NCI-H1105 (cell line): ENCODE measurements at regions not wholly inside any gene's neighbourhood (a gene's known extent, or its start where the extent isn't known, plus 50 kb on each side); places are given as distances from the start of the nearest gene placed in this dataset.

Experiments
- DNase-seq: peaks from one replicate; lab custom pipeline; 2025; lab: John Stamatoyannopoulos, UW

- DNase-seq = no peak
These were observed 468.2 kb downstream of the ARHGEF28 start for GRCh38 chr5:74094096-74094781.

DNA sequence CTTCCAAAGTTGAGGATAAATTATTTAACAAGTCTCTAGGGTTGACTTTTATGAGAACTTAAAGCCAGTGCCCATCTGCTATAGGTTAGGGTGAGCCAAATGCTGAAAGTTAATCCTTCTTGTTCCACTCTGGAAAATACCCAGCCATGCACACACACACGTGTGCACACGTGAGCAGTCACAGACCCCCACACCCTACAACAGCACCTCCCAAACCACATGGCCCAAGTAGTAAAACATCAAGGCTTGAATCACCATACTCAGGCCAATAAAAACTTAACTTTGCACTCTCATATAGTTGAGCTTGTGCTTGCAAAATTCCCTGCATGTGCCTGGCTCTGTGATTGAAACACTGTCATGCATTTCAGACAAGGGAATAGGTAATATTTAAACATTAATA lies 467.6 kb downstream of the ARHGEF28 start:
- DNase-seq = no peak

DNA sequence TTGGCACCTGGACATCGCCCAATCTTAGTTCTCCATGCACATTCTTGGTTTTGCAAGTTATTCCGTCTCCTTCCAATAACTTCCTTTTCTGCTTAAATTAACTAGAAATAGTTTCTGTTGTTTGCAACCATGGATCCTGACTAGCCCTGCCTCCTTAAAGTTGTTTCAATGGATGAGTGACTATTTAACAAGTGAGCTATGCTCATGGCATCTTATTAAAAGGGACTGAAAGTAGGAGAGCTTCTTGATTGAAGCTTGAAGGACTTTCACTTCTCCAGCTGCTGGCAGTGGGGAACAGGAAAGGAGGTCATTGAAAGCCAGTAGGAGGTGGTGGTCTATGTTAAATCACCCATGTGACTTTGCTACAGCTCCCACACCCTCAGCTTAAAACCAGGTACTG lies 466.8 kb downstream of the ARHGEF28 start:
- no peak for DNase-seq

DNA sequence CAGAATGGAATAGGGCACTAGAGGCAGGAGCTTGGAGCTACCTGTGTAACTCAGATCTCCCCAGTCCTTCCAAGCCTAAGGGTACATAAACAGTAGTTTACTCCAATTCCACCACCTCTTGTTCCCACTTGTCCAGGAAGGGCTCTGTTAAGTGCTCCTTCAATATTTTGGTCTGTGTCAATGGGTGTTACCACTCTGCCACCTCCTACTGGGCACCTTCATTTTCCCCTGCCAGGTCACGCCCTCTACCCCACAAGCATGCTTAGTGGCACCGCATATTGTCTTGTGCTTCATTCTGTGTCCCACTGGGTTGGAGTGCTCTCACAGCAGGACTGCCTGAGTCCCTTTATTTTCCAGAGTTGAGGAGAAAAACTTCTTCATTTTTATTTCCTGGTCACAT lies 459.8 kb downstream of the ARHGEF28 start:
- no peak for DNase-seq

DNA sequence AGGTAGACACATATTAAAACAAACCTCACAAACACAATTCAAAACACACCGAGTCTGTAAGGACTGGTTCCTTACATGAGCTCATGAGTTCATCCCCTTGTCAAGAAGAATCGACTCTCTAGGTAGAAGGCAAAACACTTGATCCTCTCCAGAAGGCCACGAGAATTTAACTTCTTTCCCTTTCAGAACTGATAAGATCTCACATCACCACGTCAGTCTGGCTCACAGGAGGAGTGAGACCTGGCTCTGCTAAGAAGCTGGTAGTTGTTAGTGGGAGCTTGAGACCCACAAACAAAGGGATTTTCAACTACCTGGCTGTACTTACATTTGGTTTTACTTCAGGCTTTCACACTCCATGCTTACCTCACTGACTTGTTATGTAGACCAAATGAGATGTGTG lies 459.2 kb downstream of the ARHGEF28 start:
- no peak for DNase-seq

GRCh38 chr5:74083096-74083791 lies 457.2 kb downstream of the ARHGEF28 start:
- no peak for DNase-seq

DNA sequence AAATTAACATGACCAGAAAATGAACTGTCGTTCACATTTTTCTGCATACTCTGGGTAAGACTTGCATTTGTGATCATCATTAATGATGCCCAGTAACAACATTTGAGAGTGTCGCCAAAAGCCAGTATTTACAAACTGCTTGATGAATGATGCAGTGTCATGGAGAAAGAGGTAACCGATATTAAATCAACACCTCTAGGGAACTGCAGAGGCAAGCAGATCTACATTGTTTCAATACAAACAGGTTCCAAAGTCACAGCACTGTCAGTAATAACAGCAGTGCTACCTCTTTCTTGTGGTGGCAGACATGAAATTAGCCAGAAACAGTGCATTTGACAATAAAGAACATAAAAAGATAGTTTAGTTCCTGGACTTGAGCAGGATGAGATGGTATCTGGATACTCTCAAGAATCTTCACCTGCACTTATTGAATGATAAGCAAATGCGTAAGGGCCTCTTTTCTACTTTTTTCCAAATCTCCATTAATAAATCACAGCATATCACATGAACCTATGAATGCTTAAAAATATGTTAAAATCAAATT lies 456.6 kb downstream of the ARHGEF28 start:
- DNase-seq = no peak

- DNase-seq = no peak
These were observed 455.1 kb downstream of the ARHGEF28 start for GRCh38 chr5:74081126-74081525.

DNA sequence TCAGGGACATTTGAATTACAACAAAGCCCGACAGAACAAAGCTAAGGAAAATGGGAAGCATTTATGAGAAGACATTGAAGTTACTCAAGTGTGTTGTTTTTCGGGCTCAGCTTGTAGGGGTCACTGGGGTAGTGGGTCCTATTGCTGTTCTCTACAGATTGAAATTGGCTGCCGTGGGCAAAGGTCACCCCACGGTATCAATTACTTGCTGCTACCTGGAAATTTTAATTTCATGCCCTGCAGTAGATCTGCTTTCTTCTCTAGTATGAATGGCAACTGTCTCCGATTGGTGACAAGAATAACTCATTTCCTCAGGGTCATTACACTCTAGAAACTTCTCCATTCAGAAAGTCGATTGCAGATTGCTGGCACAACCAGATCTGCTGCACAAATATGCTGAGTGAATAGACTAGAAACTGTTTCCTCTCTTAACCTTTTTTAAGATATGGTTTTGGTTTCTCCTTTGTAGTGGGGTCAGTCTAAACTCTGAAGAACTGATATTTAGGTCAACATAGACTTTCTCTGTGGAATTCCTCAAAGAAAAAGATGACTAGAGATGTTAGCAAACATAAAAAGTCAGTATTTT lies 454.1 kb downstream of the ARHGEF28 start:
- no peak for DNase-seq

- no peak for DNase-seq
These were observed 449.8 kb downstream of the ARHGEF28 start for GRCh38 chr5:74075501-74076484.

GRCh38 chr5:74074111-74074510 lies 448.1 kb downstream of the ARHGEF28 start:
- DNase-seq = no peak

DNA sequence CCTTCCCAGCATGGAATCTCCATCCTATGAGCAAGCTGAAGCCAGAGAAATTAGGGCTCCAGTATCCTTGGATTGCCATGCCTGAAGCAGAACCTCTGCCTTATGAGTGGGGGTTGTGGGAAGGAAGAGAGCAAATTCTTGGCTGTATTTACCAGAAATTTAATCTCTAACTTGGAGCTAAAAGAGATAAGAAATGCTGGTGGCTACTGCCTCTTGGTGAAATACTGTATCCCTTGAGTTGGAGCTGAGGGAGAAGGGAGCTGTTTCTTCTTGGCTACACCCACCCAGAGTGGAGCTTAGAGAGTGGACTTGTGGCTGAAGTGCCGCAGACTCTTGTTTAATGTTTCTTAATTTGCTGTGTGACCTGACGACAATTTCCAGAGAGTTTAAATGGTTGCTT lies 447.3 kb downstream of the ARHGEF28 start:
- no peak for DNase-seq

GRCh38 chr5:74072646-74073045 lies 446.6 kb downstream of the ARHGEF28 start:
- no peak for DNase-seq

DNA sequence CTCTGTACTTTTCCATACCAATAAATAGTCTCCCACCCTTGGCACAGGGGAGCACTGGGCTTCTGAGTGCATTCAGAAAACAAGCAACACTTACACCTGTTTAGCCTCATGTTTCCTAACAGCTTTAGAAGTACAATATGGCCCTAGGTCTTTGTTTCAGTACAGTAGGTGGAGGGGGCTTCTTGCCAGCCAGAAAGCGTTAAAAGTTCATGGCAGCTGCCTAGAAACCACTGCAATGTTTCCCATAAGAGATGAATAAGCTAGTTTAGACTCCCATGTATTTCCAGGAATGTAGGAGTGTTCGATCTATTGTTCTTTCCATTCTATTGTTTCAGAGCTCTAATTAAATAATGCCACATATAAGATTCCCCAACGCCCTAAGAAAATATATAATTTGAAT lies 444.8 kb downstream of the ARHGEF28 start:
- DNase-seq = no peak

- DNase-seq = no peak
These were observed 443.7 kb downstream of the ARHGEF28 start for GRCh38 chr5:74069741-74070140.

GRCh38 chr5:74067748-74068541 lies 441.9 kb downstream of the ARHGEF28 start:
- DNase-seq = no peak

DNA sequence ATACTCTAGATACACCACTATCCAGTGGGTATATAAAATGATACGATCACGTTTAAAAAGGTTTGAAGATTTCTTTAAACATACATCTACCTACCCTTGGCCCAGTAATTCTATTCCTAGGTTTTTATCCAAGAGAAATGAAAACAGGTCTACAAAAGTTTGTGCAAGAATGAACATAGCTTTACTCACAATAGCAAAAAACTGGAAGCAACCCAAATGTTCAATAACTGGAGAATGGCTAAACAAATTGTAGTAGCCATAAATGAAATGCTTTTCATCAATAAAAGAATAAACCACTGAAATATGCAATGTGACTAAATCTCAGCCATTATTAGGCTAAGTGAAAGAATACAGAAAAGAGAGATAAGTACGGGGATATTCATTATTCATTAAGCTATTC lies 438.9 kb downstream of the ARHGEF28 start:
- no peak for DNase-seq

DNA sequence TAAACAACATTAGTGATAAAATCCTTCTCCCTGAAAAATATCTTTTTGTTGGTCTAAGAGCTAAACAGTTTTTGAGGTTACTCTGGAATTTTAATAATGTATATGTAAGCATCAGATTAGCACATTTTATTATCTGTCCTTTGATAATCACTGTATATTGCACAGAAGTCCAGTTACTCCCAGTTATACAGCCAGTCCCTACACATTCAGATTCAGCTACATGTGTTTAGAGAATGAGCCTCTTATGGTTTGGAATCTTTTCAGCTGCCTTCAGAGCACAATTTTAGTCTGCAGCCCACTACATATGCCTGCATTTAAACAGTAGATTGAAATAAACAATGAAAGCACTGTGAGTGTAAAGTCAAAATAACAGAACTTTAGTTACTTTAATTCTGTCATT lies 438.2 kb downstream of the ARHGEF28 start:
- DNase-seq = no peak

DNA sequence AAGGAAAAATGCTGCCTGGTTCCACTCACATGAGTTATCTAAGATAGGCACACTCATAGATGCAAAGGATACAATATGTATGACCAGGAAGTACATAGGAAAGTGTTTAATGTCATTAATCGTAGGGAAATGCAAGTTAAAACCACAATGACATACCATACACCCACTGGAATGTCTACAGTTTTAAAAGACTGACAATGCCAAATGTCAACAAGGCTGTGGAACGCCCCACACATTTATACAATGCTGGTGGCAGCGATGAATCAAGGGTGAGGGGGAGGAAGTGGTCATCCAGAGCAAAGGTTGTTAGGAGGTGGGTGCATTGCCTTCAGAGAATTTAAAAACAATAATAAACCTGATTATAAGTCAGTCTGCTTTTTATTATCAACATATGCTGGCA lies 437.8 kb downstream of the ARHGEF28 start:
- no peak for DNase-seq

GRCh38 chr5:74063346-74063745 lies 437.4 kb downstream of the ARHGEF28 start:
- DNase-seq = no peak

- DNase-seq = no peak
These were observed 435.3 kb downstream of the ARHGEF28 start for GRCh38 chr5:74061292-74061691.
